Frontal cortex (tissue), 3 donors: ENCODE measurements at regions not wholly inside any gene's neighbourhood (a gene's known extent, or its start where the extent isn't known, plus 50 kb on each side); places are given as distances from the start of the nearest gene placed in this dataset.
"Not testable (repeated sequence)": the region's sequence is repeated elsewhere in the genome, so short reads cannot be mapped to it uniquely, and the experiment has no call there.

ENCODE experiments used
- DNase-seq, 2 donors: peaks; one replicate each; pipeline ENCODE4 v3.0.0; 2012; ENCODE audit warnings: low spot score in 2 of 2
- FAIRE-seq: peaks from 2 replicates; lab custom pipeline; 2012; peaks lifted over from hg19 to GRCh38; lab: Jason Lieb, UNC
- donor health status: control.
- donor health status: control.
- donor health status: control.

GRCh38 chr12:24619954-24620353, 328.9 kb downstream of the BCAT1 start:
- not testable (repeated sequence) for DNase-seq, FAIRE-seq

DNA sequence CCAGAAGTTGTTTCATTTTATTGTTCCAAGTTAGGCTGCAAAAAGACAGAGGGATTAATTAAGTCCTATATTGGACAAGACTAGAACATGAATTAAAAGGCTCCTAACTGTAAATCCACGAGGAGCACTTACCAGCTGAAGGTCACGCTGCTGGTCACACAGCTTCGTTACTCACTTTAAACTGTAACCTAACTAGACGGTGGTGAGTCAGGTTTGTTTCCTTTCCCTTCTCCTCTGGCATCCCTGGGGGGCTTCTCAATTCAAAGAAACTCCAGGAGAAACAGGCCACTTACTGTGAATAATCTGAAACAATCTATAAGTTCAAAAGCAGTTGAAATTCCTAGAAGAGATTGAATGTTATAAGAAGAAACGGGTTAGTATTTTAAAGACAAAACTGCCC, 331.4 kb downstream of the BCAT1 start:
- no peak for DNase-seq
- FAIRE-seq, result no peak

DNA sequence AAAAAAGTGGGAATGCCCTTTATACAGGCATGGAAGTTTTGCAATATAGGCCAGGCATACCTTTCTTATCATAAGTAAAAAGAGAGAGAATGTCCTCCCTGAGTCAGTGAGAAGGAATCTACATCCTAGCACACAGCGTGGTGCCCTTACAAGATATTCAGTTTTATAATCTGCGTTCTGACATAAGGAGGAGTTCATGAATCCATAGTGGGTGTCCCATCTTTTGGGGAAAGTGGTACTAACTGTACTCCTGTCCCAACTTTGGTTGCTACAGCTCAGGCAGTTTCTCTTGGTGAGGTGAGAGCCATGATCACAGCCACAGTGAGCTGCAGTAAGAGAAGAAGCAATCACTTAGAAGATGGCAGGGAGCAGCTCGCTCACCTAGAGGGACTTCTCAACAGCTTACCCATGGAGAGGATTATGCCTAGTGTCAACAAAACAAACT, 332.9 kb downstream of the BCAT1 start:
- DNase-seq, result no peak
- FAIRE-seq, result no peak

DNA sequence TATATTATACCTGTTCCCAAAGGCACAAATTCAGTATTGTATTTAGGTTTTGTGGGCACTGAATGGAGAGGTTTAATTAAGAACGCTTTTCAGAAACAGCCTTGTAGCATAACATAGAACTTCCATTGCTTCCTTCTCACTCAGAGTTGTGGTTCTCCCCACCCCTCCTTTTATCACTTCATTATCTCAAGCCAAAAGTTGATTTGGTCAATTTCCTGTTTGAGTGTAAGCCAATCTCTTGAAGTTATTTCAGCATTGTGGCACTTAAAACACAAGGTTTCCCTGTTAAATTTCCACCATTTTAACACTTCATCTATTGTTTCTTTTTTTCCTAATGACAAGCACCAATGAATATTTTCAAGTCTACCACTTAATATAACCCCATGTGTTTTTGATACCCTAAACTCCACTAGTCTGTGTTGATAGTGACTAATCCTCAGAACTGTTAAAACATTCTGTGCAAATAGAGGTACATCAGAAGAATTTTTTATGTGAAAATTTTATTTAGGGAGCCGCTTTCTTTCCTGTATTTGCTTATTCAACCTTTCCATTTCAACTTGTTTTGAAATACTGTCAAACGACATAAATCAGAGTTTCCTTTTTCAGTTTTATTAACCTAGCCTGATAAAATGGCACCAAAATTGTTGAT, 340.1 kb downstream of the BCAT1 start:
- DNase-seq (no peak), FAIRE-seq (no peak)

GRCh38 chr12:24608108-24608507, 340.8 kb downstream of the BCAT1 start:
- FAIRE-seq (no peak), DNase-seq (no peak)

- DNase-seq, result no peak
- no peak for FAIRE-seq
These were observed 343.0 kb downstream of the BCAT1 start for GRCh38 chr12:24605916-24606315.

DNA sequence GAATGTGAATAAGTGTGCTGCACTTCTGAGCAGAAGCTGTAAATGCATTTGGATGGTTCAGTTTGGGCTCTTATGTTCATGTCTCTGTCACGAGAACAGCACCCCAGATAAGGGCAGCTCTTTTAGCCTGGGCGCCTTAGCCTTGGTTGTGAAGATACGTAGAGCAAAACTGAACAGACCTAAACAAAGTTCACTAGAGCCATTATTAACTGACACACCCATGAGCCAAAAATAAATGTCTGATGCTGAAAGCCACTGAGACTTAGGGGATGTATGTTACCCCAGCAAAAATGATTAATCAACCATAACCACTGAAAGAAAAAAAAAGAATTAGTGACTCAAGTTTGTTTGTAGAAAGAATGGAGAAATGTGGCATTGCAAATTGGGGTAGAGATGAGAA, 343.4 kb downstream of the BCAT1 start:
- no peak for DNase-seq
- FAIRE-seq, result no peak

GRCh38 chr12:24603371-24603770, 345.5 kb downstream of the BCAT1 start:
- DNase-seq (no peak), FAIRE-seq (no peak)

DNA sequence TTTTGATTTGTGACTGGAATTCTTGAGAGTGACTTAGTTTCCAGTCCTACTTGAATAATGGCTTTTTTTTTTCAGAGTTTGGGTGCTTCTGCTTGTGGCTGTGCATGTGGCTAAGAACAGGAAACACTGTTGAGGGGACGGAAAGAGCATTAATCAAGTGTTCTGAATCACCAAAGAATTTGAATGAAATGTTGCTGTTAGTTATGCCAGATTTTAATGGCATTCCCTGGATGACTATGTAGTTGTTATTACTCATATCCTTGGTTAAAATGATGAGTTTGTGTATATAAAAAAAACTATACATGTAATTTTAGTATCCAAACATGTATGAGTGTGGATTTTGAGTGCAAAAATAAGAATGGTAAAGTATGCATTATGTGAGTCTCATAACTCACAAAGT, 347.9 kb downstream of the BCAT1 start:
- FAIRE-seq (no peak), DNase-seq (no peak)

DNA sequence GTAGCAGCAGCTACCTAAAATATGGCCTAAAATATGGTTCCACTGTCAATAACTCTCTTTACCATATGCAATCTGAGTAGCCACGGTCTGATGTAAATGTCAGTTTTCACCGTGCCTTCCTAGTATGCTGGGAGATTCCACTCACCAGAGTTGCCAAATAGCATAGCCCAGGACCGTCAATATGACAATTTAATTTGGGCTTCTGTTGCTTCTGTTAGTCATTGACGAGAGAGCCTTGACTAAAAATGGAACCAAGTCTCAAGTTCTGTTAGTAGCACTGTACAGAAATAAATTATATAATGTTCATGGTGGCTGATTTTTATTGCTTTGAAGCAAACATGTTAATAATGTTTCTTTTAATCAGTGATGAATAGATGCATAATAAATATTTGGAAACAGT, 348.4 kb downstream of the BCAT1 start:
- DNase-seq (no peak), FAIRE-seq (no peak)

GRCh38 chr12:24599736-24600135, 349.2 kb downstream of the BCAT1 start:
- FAIRE-seq, result no peak
- no peak for DNase-seq

DNA sequence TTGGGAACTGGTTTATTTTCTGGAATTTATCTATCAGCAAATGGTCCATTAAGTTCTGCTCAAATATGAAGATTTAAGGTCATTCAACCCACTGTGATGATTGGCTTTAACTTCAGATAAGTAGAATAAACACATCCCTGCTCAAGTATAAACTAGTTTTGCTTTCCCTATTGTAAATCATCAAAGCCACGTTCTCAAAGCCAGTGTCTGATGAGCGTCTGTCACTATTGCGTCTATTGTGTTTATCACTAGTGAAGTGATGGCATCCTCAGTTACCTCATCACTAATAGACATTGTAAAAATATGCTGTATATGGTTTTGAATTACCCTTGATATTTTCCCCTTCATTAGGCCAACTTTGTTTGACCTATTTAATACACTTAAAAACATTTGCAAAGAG, 351.3 kb downstream of the BCAT1 start:
- FAIRE-seq, result no peak
- DNase-seq, result no peak

GRCh38 chr12:24596768-24597388, 352.0 kb downstream of the BCAT1 start:
- peak; percentile 75 for FAIRE-seq
- DNase-seq, result peak; percentile 10 to 18

DNA sequence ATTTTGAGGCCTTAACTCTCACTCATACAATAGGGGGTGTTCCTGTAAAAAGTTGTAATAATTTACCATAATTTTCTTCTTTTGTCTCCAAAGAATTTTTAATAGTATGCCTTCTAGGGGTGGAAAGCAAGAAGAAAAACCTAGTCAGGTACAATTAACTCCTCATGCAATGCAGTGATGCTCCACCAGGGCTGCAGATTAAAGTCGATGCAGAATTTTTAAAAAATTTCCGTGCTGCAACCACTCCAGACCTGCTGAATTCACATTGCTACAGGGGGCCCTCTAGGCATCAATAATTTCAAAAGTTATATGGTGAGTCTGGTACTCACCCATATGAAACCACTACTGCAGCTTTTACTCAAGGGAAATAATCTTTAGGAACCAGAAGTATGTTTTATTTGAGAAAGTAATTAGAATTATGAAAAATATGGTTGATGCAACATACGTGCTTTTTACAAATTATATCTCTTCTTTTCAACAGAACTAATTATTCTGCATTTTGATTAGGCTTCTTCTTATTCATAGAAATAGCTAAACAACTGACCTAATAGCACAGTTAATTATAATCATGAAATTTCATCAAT, 353.2 kb downstream of the BCAT1 start:
- no peak for DNase-seq
- FAIRE-seq, result no peak

GRCh38 chr12:24591715-24592440, 357.0 kb downstream of the BCAT1 start:
- DNase-seq, result no peak
- no peak for FAIRE-seq

GRCh38 chr12:24591079-24591626, 357.7 kb downstream of the BCAT1 start:
- DNase-seq (no peak), FAIRE-seq (no peak)

- FAIRE-seq, result no peak
These were observed 362.6 kb downstream of the BCAT1 start for GRCh38 chr12:24586293-24586692.

GRCh38 chr12:24584032-24584675, 364.7 kb downstream of the BCAT1 start:
- no peak for FAIRE-seq
- no peak for DNase-seq

More at GRCh38 chr12:24586293-24586692, 362.6 kb downstream of the BCAT1 start:
- no peak for DNase-seq

DNA sequence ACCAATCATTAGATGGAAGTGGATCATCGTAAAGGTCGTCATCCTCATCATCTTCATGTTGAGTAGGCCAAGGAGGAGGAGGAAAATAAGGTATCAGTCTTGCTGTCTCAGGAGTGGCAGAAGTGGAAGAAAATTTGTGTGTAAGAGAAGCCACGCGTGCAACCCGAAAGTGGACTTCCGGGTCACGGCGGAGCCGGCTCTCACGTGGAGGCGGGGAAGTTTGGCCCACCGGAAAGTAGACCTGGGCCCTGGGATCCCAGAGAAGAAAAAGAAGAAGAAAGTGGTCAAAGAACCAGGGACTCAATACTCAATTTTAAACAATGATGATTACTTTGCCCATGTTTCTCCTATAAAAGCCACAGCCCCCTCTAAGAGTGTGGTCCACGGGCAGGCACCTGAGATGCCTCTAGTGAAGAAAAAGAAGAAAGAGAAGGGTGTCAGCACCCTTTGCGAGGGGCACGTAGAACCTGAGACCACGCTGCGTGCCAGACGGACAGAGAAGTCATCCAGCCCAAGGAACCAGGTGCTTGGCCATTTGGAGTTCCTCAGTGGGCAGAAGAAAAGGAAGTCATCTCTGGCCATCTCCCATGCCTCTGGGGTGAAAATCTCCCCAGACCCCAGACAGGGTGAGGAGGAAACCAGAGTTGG, 365.8 kb downstream of the BCAT1 start:
- no peak for DNase-seq
- FAIRE-seq, result no peak

GRCh38 chr12:24574538-24574937, 374.4 kb downstream of the BCAT1 start:
- no peak for FAIRE-seq
- no peak for DNase-seq
